Natural killer cell (primary cell): ENCODE measurements at regions not wholly inside any gene's neighbourhood (a gene's known extent, or its start where the extent isn't known, plus 50 kb on each side); places are given as distances from the start of the nearest gene placed in this dataset.
"Not testable (repeated sequence)": the region's sequence is repeated elsewhere in the genome, so short reads cannot be mapped to it uniquely, and the experiment has no call there.

Source experiments
- ATAC-seq, 3 donors: fragments of 150-1000 bp in 2 of 3; fragments of 200-7000 bp in 1 of 3; cut with Tn5 transposase; 1 replicate in 1 of 3; 2 replicates in 2 of 3; pipeline ENCODE4 v1.10.0; 2021; ENCODE audit warnings: mild to moderate bottlenecking in 2 of 3, moderate library complexity in 2 of 3
- DNase-seq, 2 donors: peaks; one replicate each; pipeline versions ENCODE4 v3.0.0 to v3.0.0-alpha.2; 2013 to 2021; ENCODE audit warnings: mixed read lengths in 1 of 2
- H3K27ac ChIP-seq: one replicate; pipeline ENCODE4 v1.5.1; 2013; ENCODE audit warnings: mild to moderate bottlenecking, low read length
- H3K27me3 ChIP-seq: one replicate; pipeline ENCODE4 v1.6.1; 2013; ENCODE audit warnings: low read length; ENCODE audit not compliant: control insufficient read depth, insufficient read depth
- H3K36me3 ChIP-seq: one replicate; pipeline ENCODE4 v1.6.1; 2013; ENCODE audit warnings: low read length; ENCODE audit not compliant: control insufficient read depth, insufficient read depth
- H3K4me1 ChIP-seq: one replicate; pipeline ENCODE4 v1.6.1; 2013; ENCODE audit warnings: low read length; ENCODE audit not compliant: control insufficient read depth, insufficient read depth
- H3K4me3 ChIP-seq: one replicate; pipeline ENCODE4 v1.5.1; 2013; ENCODE audit warnings: low read length
- H3K9me3 ChIP-seq: one replicate; pipeline ENCODE4 v1.6.1; 2013; ENCODE audit warnings: low read length; ENCODE audit not compliant: control insufficient read depth, insufficient read depth
- H3K27ac Mint-ChIP-seq, 2 donors: one replicate each; pipeline ENCODE4 v1.8.0; 2022; ENCODE audit warnings: mild to moderate bottlenecking in 2 of 2, mixed read lengths in 2 of 2, moderate library complexity in 1 of 2
- H3K27me3 Mint-ChIP-seq, 2 donors: one replicate each; pipeline ENCODE4 v1.8.0; 2022; ENCODE audit warnings: low read depth in 2 of 2, mixed read lengths in 2 of 2
- H3K36me3 Mint-ChIP-seq: one replicate; pipeline ENCODE4 v1.8.0; 2022; ENCODE audit warnings: mixed read lengths
- H3K4me1 Mint-ChIP-seq, 2 donors: one replicate each; pipeline ENCODE4 v1.8.0; 2022; ENCODE audit warnings: mixed read lengths in 2 of 2
- H3K4me3 Mint-ChIP-seq: one replicate; pipeline ENCODE4 v1.8.0; 2022; ENCODE audit warnings: mild to moderate bottlenecking, moderate library complexity, mixed read lengths
- H3K9me3 Mint-ChIP-seq, 2 donors: one replicate each; pipeline ENCODE4 v1.8.0; 2022; ENCODE audit warnings: mixed read lengths in 2 of 2
- WGBS: methylation state at CpG from one replicate; pipeline ENCODE4 v1.1.7; 2013; ENCODE audit warnings: missing lambda C conversion rate; ENCODE audit not compliant: insufficient coverage; 5-methylcytosine and 5-hydroxymethylcytosine counted together
- intact Hi-C: fragments of 100-400 bp; cut with micrococcal nuclease; formaldehyde crosslinking; loops from one replicate; pipeline ENCODE4 v1.14.2; 2022

DNA sequence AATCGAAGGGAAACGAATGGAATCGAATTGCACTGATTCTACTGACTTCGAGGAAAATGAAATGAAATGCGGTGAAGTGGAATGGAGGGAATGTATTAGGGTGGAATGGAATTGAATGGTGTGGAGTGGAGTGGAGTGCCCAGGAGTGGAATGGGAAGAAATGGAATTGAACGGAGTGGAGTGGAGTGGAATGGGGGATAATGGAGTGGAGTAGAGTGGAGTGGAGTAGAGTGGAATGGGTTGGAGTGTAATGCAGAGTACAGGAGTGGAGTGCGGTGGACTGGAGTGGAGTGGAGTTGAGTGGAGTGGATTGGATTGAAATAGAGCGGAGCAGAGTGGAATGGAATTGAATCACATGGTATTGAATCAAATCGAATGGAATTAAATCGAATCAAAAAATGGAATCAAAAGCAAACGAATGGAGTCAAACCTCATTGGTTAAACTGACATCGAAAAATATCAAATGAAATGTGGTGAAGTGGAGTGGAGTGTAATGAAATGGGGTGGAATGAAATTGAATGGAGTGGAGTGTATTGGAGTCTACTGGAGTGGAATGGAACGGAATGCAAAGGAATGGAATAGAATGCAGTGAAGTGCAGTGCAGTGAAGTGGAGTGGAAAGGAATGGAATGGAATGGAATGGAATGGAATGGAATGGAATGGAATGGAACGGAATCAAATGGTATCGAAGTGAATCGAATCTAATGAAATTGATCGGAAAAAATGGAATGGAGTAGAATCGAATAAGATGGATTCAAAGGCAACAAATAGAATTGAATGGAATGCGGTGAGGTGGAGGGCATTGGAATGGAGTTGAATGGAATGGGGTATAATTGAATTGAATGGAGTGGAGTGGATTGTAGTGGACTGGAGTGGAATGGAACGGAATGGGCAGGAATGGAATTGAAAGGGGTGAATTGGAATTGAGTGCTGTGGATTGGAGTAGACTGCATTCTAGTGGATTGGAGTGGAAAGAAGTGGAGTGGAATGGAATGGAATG, 1049.3 kb downstream of the CDY1 start:
- H3K27me3 ChIP-seq, H3K4me3 Mint-ChIP-seq, H3K36me3 ChIP-seq, H3K36me3 Mint-ChIP-seq, H3K4me1 Mint-ChIP-seq, H3K4me1 ChIP-seq, H3K27me3 Mint-ChIP-seq, H3K4me3 ChIP-seq, H3K27ac Mint-ChIP-seq, H3K27ac ChIP-seq, intact Hi-C loops: not testable (repeated sequence)
- peaks cover 11 to 26% of the 10 kb centered on the region in 2 donors for H3K9me3 Mint-ChIP-seq
- peaks cover 20% of the 10 kb centered on the region for H3K9me3 ChIP-seq
- peak; percentile 32 to 39 for DNase-seq
- WGBS: 79% methylated on average over 20 of the region's 20 CpGs
- ATAC-seq: peak in 1 of 3 donors; percentile 82
